Hepatocyte (in vitro differentiated cells): ENCODE measurements at regions not wholly inside any gene's neighbourhood (a gene's known extent, or its start where the extent isn't known, plus 50 kb on each side); places are given as distances from the start of the nearest gene placed in this dataset.

ENCODE experiments used
- DNase-seq: peaks from one replicate; pipeline ENCODE4 v3.0.0-alpha.2; 2016; ENCODE audit warnings: low spot score
- H2AFZ ChIP-seq: fragments of 200-600 bp; sonication (generic); 2 replicates; pipeline ENCODE4 v1.6.0; 2016; ENCODE audit warnings: antibody characterized with exemption, mild to moderate bottlenecking
- H3K27ac ChIP-seq: fragments of 200-600 bp; sonication (generic); 2 replicates; pipeline ENCODE4 v1.5.1; 2016; ENCODE audit warnings: mild to moderate bottlenecking
- H3K27me3 ChIP-seq: fragments of 200-600 bp; sonication (generic); 2 replicates; pipeline ENCODE4 v1.6.1; 2016
- H3K36me3 ChIP-seq: fragments of 200-600 bp; sonication (generic); replicated peaks from 2 replicates; pipeline ENCODE4 v1.5.1; 2016; ENCODE audit warnings: low read depth; ENCODE audit not compliant: insufficient read depth
- H3K4me1 ChIP-seq: fragments of 200-600 bp; sonication (generic); 2 replicates; pipeline ENCODE4 v1.5.1; 2016; ENCODE audit warnings: mild to moderate bottlenecking, moderate library complexity; ENCODE audit not compliant: insufficient read depth
- H3K4me2 ChIP-seq: fragments of 200-600 bp; sonication (generic); 2 replicates; pipeline ENCODE4 v1.6.0; 2016
- H3K4me3 ChIP-seq: fragments of 200-600 bp; sonication (generic); 2 replicates; pipeline ENCODE4 v1.5.1; 2016; ENCODE audit warnings: mild to moderate bottlenecking
- H3K79me2 ChIP-seq: fragments of 200-600 bp; sonication (generic); 2 replicates; pipeline ENCODE4 v1.6.0; 2017; ENCODE audit warnings: mild to moderate bottlenecking
- H3K9me2 ChIP-seq: fragments of 200-600 bp; sonication (generic); replicated peaks from 2 replicates; pipeline ENCODE4 v1.6.0; 2017; ENCODE audit warnings: mild to moderate bottlenecking; ENCODE audit not compliant: insufficient read depth
- H3K9me3 ChIP-seq: fragments of 200-600 bp; sonication (generic); 2 replicates; pipeline ENCODE4 v1.5.1; 2016; ENCODE audit warnings: low read depth, mild to moderate bottlenecking
- H4K20me1 ChIP-seq: fragments of 200-600 bp; sonication (generic); 2 replicates; pipeline ENCODE4 v1.6.0; 2016; ENCODE audit warnings: mild to moderate bottlenecking; ENCODE audit not compliant: insufficient read depth, poor library complexity, severe bottlenecking
- CTCF ChIP-seq: fragments of 200-600 bp; sonication (generic); IDR thresholded peaks from 2 replicates; pipeline ENCODE4 v1.5.1; 2016; ENCODE audit warnings: antibody characterized with exemption, mild to moderate bottlenecking; ENCODE audit not compliant: poor library complexity
- EZH2 ChIP-seq: fragments of 200-600 bp; sonication (generic); IDR thresholded peaks from 2 replicates; pipeline ENCODE4 v1.6.1; 2016; ENCODE audit warnings: antibody characterized with exemption, mild to moderate bottlenecking, borderline replicate concordance
- EZH2phosphoT487 ChIP-seq: fragments of 200-600 bp; sonication (generic); IDR thresholded peaks from one replicate; pipeline ENCODE4 v1.6.1; 2018; ENCODE audit warnings: antibody characterized with exemption, mild to moderate bottlenecking, low read depth, moderate library complexity; ENCODE audit not compliant: unreplicated experiment, severe bottlenecking
- WGBS: methylation state at CpG from one replicate; pipeline ENCODE4 v1.1.6; 2016; ENCODE audit warnings: low lambda C conversion rate; ENCODE audit errors: missing lambda C conversion rate; 5-methylcytosine and 5-hydroxymethylcytosine counted together

DNA sequence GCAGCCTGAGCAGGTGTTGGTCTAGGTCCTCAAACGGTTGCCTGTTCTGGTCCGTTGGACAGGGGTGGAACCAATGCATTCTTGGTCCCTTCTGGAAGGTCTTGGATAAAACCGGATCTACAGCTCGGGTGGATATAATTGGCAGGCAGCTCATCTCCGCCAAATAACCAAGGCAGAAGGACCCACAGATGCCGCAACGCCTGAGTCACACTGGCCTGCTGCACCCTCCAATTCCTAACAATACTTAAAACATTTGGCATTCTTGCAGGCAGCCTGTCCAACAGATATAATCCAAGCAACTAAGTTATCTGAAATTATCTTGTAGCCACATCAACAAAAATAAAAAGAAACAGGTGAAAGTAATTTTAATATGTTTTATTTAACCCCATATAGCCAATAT is 59.0 kb upstream of the FGF14 start:
- Histone ChIP-seq H3K27me3 (no peaks in the 10 kb centered on the region), H3K27ac (no peak overlapping the region), H3K9me2 (no peaks in the 10 kb centered on the region), H3K4me2 (no peak overlapping the region), H3K4me1 (no peaks in the 10 kb centered on the region), H4K20me1 (no peaks in the 10 kb centered on the region), H3K4me3 (no peak overlapping the region), H3K36me3 (no peaks in the 10 kb centered on the region), H3K79me2 (no peaks in the 10 kb centered on the region), H3K9me3 (no peaks in the 10 kb centered on the region), H2AFZ (no peak overlapping the region)
- TF ChIP-seq EZH2phosphoT487 = no peak
- TF ChIP-seq EZH2 = no peak
- DNase-seq = no peak
- 88% methylated on average over 7 of the region's 7 CpGs for WGBS

- no peaks in the 10 kb centered on the region for H3K4me1 ChIP-seq
- H3K4me3 ChIP-seq = no peak overlapping the region
- H3K9me2 ChIP-seq = no peaks in the 10 kb centered on the region
- no peak for TF ChIP-seq EZH2
- TF ChIP-seq EZH2phosphoT487 = no peak
- no peak for TF ChIP-seq CTCF
- DNase-seq = no peak
- no peaks in the 10 kb centered on the region for H3K9me3 ChIP-seq
- WGBS = 83% methylated on average over 2 of the region's 2 CpGs
- no peaks in the 10 kb centered on the region for H4K20me1 ChIP-seq
- no peaks in the 10 kb centered on the region for H3K79me2 ChIP-seq
- peaks cover 4% of the 10 kb centered on the region for H3K27me3 ChIP-seq
- H3K4me2 ChIP-seq = no peak overlapping the region
- no peak overlapping the region for H3K27ac ChIP-seq
- H3K36me3 ChIP-seq = no peaks in the 10 kb centered on the region
- H2AFZ ChIP-seq = no peak overlapping the region
Measured at GRCh38 chr13:102452836-102453235, 51.0 kb upstream of the FGF14 start.
